ENCODE measurements at regions not wholly inside any gene's neighbourhood (a gene's known extent, or its start where the extent isn't known, plus 50 kb on each side); places are given as distances from the start of the nearest gene placed in this dataset.

DNA sequence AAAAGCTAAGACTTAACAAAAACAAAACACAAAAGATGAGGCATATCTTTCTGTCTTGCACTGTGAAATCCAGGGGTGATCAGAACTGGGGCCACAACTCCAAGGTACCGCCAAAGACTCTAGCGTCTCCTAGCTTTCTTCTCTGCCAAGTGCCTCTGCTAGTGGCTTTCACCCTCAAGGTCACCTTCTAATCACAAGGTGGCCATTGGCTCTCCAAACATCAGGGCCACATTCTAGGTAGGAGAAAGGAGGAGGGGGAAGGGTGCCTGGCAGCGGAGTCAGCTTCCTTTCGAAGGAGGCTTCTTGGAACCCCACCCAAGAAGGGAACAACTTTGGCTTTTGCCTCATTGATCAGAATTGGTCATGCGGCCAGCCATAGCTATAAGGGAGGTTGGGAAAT lies 168.8 kb upstream of the SMAD3 start:
- H3K4me3 ChIP-seq (ENCODE audit: low read depth, low read length): no peak overlapping the region
- TF ChIP-seq CTCF (IDR thresholded peaks at IDR 0.05; ENCODE audit: low read depth, low read length): no peak
- H3K9me3 ChIP-seq (ENCODE audit: control insufficient read depth, insufficient read depth, low read length): no peaks in the 10 kb centered on the region
- ChIA-PET CTCF (interaction anchor here (0.7 kb wide), 1 partner anchor 45 kb away, joined by 3 read pairs; no protein-coding TSS in a partner anchor), POLR2A (no interaction called here)
- H3K27me3 ChIP-seq (ENCODE audit: control insufficient read depth, insufficient read depth, low read length): no peaks in the 10 kb centered on the region
- no peak for DNase-seq (ENCODE audit: low read depth, low spot score)
- no peak overlapping the region for H3K27ac ChIP-seq (ENCODE audit: low read depth, low read length)

DNA sequence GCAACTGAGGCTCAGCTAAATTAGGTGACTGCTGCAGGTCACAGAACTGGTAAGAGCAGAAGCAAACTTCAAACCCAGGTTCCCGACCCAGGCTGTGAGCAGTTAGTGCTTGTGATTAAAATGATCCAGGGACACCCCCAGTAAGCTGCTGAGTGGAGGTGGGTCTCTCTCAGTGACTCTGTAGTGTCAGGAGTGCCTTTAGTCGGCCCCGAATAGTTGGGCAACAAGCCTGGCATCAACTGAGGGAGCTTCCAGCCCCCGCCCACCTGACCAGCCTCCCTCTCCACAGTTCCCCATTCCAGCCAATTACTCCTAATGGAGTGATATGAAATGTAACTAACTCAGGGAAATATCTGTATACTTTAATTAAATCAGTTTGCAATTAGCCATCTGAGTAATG lies 168.0 kb upstream of the SMAD3 start:
- no peak for DNase-seq (ENCODE audit: low read depth, low spot score)
- ChIA-PET POLR2A (no interaction called here), CTCF (interaction anchor here (0.7 kb wide), 1 partner anchor 46 kb away, joined by 3 read pairs; no protein-coding TSS in a partner anchor)
- H3K4me3 ChIP-seq (ENCODE audit: low read depth, low read length): no peak overlapping the region
- no peaks in the 10 kb centered on the region for H3K9me3 ChIP-seq (ENCODE audit: control insufficient read depth, insufficient read depth, low read length)
- no peak for TF ChIP-seq CTCF (IDR thresholded peaks at IDR 0.05; ENCODE audit: low read depth, low read length)
- no peak overlapping the region for H3K27ac ChIP-seq (ENCODE audit: low read depth, low read length)
- H3K27me3 ChIP-seq (ENCODE audit: control insufficient read depth, insufficient read depth, low read length): no peaks in the 10 kb centered on the region

- TF ChIP-seq CTCF (IDR thresholded peaks at IDR 0.05; ENCODE audit: low read depth, low read length): no peak
- DNase-seq (ENCODE audit: low read depth, low spot score): no peak
- no peaks in the 10 kb centered on the region for H3K9me3 ChIP-seq (ENCODE audit: control insufficient read depth, insufficient read depth, low read length)
- H3K27ac ChIP-seq (ENCODE audit: low read depth, low read length): no peak overlapping the region
- CTCF ChIA-PET: no interaction called here
- POLR2A ChIA-PET: no interaction called here
- H3K4me3 ChIP-seq (ENCODE audit: low read depth, low read length): no peak overlapping the region
- no peaks in the 10 kb centered on the region for H3K27me3 ChIP-seq (ENCODE audit: control insufficient read depth, insufficient read depth, low read length)
These were observed 167.4 kb upstream of the SMAD3 start for GRCh38 chr15:66897971-66898370.

DNA sequence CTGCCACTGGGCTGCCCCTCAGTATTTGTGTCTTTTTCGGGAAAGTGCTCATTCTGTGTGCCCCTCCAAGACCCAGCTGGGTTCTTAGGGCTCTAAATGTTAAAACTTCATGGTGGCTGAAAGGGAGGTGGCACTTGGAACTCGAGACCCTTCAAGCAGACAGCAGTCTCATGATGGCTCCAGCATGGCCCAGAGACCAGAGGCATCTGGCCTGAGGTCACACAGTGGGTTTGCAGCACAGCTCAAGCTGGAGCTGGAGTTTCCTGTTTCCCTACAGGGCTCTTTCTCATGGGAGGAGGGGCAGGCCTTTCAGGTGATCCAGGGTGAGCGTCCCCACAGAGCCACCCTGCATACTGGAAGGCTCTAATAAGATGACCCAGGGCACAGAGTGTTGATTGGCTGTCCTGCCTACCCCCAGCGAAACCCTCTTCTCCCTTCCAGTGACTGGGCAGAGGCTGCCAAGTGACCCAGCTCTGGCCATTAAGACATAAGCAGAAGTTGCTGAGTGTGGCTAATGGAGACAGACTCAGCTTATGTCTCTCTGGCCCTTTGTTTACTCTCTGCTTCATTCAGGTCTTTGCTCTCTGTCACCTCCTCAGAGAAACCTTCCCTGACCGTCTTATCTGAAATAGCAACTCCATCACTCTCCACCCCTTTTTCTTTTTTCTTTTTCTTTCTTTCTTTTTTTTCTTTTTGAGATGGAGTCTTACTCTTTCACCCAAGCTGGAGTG lies 166.6 kb upstream of the SMAD3 start:
- no peak overlapping the region for H3K4me3 ChIP-seq (ENCODE audit: low read depth, low read length)
- ChIA-PET CTCF (interaction anchor here (0.6 to 1.2 kb wide), 2 partner anchors 18 to 484 kb away, joined by 4 read pairs; no protein-coding TSS in a partner anchor), POLR2A (no interaction called here)
- TF ChIP-seq CTCF (IDR thresholded peaks at IDR 0.05; ENCODE audit: low read depth, low read length): no peak
- H3K9me3 ChIP-seq (ENCODE audit: control insufficient read depth, insufficient read depth, low read length): no peaks in the 10 kb centered on the region
- no peak overlapping the region for H3K27ac ChIP-seq (ENCODE audit: low read depth, low read length)
- no peaks in the 10 kb centered on the region for H3K27me3 ChIP-seq (ENCODE audit: control insufficient read depth, insufficient read depth, low read length)
- DNase-seq (ENCODE audit: low read depth, low spot score): no peak

GRCh38 chr15:66899555-66900350 lies 165.6 kb upstream of the SMAD3 start:
- TF ChIP-seq CTCF (IDR thresholded peaks at IDR 0.05; ENCODE audit: low read depth, low read length): no peak
- H3K4me3 ChIP-seq (ENCODE audit: low read depth, low read length): no peak overlapping the region
- no peak overlapping the region for H3K27ac ChIP-seq (ENCODE audit: low read depth, low read length)
- ChIA-PET CTCF (interaction anchor here (0.8 to 1.2 kb wide), 3 partner anchors 18 to 333 kb away, joined by 3 to 4 read pairs (median 3); no protein-coding TSS in a partner anchor), POLR2A (no interaction called here)
- no peak for DNase-seq (ENCODE audit: low read depth, low spot score)
- H3K9me3 ChIP-seq (ENCODE audit: control insufficient read depth, insufficient read depth, low read length): no peaks in the 10 kb centered on the region
- H3K27me3 ChIP-seq (ENCODE audit: control insufficient read depth, insufficient read depth, low read length): no peaks in the 10 kb centered on the region
